GM10266 (cell line): ENCODE measurements at regions not wholly inside any gene's neighbourhood (a gene's known extent, or its start where the extent isn't known, plus 50 kb on each side); places are given as distances from the start of the nearest gene placed in this dataset.

Source experiments
- DNase-seq: peaks from one replicate; pipeline ENCODE4 v3.0.0; 2012; ENCODE audit errors: extremely low spot score
- TF ChIP-seq, protein P1 (sequence below): IDR thresholded peaks from 2 replicates; pipeline ENCODE4 v1.5.1; 2012; ENCODE audit warnings: mild to moderate bottlenecking, low read depth; ENCODE audit not compliant: control insufficient read depth, insufficient read depth; ENCODE audit errors: missing control alignments

DNA sequence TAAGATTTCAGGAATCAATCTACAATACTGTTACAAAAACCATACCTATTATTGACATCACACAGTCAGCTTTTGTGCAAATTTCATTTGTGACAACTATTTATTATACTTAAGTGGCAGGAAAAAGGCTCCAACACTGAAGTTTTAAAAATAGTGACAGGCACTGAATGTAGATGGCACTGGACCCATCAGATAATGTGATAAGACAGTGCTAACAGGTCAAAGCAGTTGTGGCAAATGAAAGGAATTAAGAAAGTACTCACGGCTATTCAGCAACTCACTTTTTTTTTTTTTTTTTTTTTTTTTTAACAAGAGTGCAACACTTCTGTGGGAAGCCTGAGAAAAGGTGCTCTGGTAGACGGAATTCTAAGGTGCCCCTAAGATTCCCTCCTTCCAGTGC is 115.0 kb upstream of the MEF2C start:
- TF ChIP-seq, protein P1, sequence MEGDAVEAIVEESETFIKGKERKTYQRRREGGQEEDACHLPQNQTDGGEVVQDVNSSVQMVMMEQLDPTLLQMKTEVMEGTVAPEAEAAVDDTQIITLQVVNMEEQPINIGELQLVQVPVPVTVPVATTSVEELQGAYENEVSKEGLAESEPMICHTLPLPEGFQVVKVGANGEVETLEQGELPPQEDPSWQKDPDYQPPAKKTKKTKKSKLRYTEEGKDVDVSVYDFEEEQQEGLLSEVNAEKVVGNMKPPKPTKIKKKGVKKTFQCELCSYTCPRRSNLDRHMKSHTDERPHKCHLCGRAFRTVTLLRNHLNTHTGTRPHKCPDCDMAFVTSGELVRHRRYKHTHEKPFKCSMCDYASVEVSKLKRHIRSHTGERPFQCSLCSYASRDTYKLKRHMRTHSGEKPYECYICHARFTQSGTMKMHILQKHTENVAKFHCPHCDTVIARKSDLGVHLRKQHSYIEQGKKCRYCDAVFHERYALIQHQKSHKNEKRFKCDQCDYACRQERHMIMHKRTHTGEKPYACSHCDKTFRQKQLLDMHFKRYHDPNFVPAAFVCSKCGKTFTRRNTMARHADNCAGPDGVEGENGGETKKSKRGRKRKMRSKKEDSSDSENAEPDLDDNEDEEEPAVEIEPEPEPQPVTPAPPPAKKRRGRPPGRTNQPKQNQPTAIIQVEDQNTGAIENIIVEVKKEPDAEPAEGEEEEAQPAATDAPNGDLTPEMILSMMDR: no peak
- no peak for DNase-seq

DNA sequence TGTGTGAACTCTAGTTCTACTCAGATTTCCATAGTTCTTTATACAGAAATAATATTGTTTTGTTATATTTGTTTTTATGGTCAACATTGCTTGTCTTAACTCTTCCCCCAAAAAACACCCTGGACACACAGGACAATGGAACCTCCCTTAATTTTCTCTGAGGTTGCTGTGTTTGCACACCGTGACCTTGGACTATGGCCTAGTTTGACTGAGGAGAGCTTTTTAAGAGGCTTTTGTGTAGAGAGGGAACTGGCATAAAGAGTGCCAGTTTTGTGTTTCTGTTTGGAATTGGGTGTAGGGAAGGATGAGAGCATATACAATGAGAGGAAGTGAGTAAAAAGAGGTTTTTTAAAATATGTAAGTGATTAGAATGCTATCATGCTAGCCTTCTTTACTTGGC is 101.1 kb upstream of the MEF2C start:
- no peak for DNase-seq
- TF ChIP-seq, protein P1: no peak

DNA sequence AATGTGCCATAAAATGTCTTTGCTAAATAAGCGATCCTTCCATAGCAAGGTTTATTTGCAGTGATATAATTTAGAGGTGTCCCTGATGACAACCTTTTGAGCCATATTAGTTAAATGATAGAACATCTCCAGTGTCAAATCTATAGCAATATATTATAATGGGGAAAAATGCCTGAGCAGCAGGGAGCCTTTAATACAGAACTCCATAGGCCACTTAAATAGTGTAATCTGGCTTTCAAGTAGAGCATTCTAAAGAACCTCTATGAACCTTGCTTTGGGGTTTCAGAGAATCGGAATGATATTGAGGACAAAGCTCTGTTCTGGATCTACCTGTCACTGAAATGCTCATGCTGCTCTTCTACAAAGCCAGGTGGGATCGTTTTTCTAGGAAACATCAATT is 96.7 kb upstream of the MEF2C start:
- DNase-seq: no peak
- TF ChIP-seq, protein P1: no peak

DNA sequence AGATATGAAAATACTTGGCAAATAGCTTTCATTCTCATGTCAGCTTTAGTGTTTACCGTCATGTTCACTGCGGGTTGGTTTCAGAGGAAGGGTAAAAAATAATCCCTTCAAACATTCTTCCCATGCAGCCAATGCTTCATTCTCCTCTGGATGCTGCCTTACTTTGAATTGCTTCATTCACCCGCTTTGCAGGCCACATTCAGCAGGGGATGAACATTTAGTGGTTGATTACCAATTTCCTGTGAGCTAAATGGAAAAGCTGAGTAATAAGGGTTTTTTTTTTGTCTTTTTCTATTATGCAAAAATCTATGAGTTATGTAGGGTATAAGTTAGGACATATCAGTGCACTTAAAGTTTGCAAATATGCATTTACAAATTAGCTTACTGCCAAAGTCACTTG is 96.3 kb upstream of the MEF2C start:
- DNase-seq: no peak
- TF ChIP-seq, protein P1: no peak

DNA sequence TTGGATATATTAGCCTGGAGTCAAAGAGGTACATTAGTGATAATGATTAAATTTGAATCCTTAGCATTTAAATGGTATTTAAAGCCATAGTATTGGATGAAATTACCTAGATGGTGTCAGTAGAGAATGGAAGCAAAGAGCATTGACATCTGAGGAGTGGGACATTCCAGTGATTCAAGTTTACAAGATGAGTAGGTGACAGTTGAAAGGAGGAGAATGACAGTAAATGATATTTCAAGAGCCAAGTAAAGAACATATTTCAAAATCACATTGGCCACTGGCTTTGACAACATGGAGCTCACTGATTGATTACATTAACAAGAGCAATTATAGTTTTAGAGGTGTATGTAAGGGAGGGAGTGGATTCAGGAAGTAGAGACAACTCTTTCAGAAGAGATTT is 93.9 kb upstream of the MEF2C start:
- TF ChIP-seq, protein P1: no peak

DNA sequence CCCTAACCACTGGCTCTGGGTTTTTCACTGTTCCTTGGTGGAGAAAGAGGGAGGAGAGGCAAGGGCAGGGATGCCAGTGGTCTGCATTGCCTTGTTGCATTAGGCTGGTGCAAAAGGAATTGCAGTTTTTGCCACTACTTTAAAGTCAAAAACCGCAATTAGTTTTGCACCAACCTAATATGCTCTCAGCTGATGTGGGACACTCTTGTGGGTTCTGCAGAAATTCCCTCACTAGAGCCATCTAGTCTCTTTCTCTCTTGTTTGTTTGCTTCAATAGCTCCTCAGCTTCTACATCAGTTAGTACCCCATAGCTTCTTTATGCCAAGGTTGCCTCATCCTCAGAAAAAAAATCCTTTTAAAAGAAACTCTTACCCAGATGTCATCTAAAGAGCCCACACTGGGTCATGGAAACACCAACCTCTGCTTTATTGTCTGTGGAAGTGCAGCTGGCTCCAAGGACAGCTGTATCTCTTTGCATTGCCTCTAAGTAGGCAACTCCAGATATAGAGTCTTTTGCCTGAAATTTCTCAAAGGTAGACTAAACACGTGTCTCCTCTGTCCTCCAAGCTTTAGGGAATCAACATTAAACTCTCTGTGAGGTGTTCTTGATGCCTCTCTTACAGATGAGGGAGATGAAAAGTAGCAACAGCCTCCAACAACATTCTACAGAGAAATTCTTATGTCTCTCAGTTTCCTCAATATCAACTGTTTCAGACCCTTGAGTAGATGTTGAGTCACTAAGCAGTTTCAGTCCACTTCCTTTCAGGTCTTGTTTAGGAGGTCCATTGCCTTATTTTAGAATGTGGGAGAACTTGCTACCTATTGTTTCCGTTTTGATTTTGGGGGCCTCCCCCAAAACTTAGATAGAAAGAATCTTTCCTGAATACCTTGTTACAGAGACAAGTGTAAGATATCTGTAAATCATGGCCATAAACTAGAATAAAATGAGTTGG is 84.9 kb upstream of the MEF2C start:
- DNase-seq: peak; percentile 25

More for the DNA sequence above, 93.9 kb upstream of the MEF2C start:
- no peak for DNase-seq

More for the DNA sequence above, 84.9 kb upstream of the MEF2C start:
- TF ChIP-seq, protein P1: no peak
